RWPE1 (cell line): ENCODE measurements at regions not wholly inside any gene's neighbourhood (a gene's known extent, or its start where the extent isn't known, plus 50 kb on each side); places are given as distances from the start of the nearest gene placed in this dataset.

ENCODE experiments used
- CTCF ChIA-PET: fragments of 350-600 bp; sonication (Branson Sonifier 250); formaldehyde crosslinking; extraction: SDS; loops from one replicate; lab custom pipeline; 2021; lab: Yijun Ruan, JAX
- POLR2A ChIA-PET: fragments of 400-600 bp; formaldehyde crosslinking; extraction: SDS; loops from one replicate; lab custom pipeline; 2020; ENCODE audit warnings: antibody characterized with exemption; ENCODE audit not compliant: low non-redundant PET; lab: Yijun Ruan, JAX
- DNase-seq: peaks from one replicate; pipeline ENCODE4 v3.0.0; 2012; ENCODE audit warnings: low spot score
- H3K27ac ChIP-seq: fragments of 450-650 bp; 2 replicates; pipeline ENCODE4 v1.5.1; 2017
- CTCF ChIP-seq: fragments of 450-650 bp; conservative IDR thresholded peaks from 2 replicates; pipeline ENCODE4 v1.5.1; 2017; ENCODE audit warnings: low read depth, mild to moderate bottlenecking

- ChIA-PET POLR2A (no interaction called here), CTCF (no interaction called here)
- no peak for TF ChIP-seq CTCF
- DNase-seq = no peak
- 0 out of 2 replicates have a peak overlapping the region, but pooled peaks have one; percentile 36 for H3K27ac ChIP-seq
Measured at GRCh38 chr7:130929896-130930659, 196.1 kb upstream of the KLF14 start.

GRCh38 chr7:130930681-130931080, 196.7 kb upstream of the KLF14 start:
- TF ChIP-seq CTCF = no peak
- POLR2A ChIA-PET = no interaction called here
- CTCF ChIA-PET = no interaction called here
- no peak for DNase-seq
- no peak overlapping the region for H3K27ac ChIP-seq

GRCh38 chr7:130931423-130931822, 197.4 kb upstream of the KLF14 start:
- TF ChIP-seq CTCF = no peak
- ChIA-PET CTCF (no interaction called here), POLR2A (no interaction called here)
- no peak overlapping the region for H3K27ac ChIP-seq
- DNase-seq = no peak

- no peak overlapping the region for H3K27ac ChIP-seq
- no peak for DNase-seq
- ChIA-PET POLR2A (no interaction called here), CTCF (no interaction called here)
- TF ChIP-seq CTCF = no peak
Measured at GRCh38 chr7:130932088-130932487, 198.1 kb upstream of the KLF14 start.

GRCh38 chr7:130932667-130933432, 198.8 kb upstream of the KLF14 start:
- no peak for TF ChIP-seq CTCF
- POLR2A ChIA-PET = no interaction called here
- CTCF ChIA-PET = no interaction called here
- H3K27ac ChIP-seq = no peak overlapping the region
- no peak for DNase-seq

GRCh38 chr7:130933919-130934318, 199.9 kb upstream of the KLF14 start:
- CTCF ChIA-PET = no interaction called here
- no peak for TF ChIP-seq CTCF
- no peak for DNase-seq
- POLR2A ChIA-PET = no interaction called here
- no peak overlapping the region for H3K27ac ChIP-seq
